H9 (cell line): ENCODE measurements at regions not wholly inside any gene's neighbourhood (a gene's known extent, or its start where the extent isn't known, plus 50 kb on each side); places are given as distances from the start of the nearest gene placed in this dataset.

Source experiments
- DNase-seq: peaks from one replicate; pipeline ENCODE4 v3.0.0-alpha.2; 2017
- H2AFZ ChIP-seq: one replicate; pipeline ENCODE4 v1.6.1; 2013; ENCODE audit warnings: mild to moderate bottlenecking, low read length, control low read depth, moderate library complexity
- H2AK5ac ChIP-seq: 2 replicates; pipeline ENCODE4 v1.6.1; 2013; ENCODE audit warnings: low read length, control low read depth, mixed read lengths; ENCODE audit not compliant: insufficient read length
- H2BK120ac ChIP-seq: one replicate; pipeline ENCODE4 v1.6.1; 2013; ENCODE audit warnings: low read depth, mild to moderate bottlenecking, low read length, control low read depth, inconsistent platforms; ENCODE audit not compliant: poor library complexity, severe bottlenecking
- H2BK12ac ChIP-seq: 2 replicates; pipeline ENCODE4 v1.6.1; 2013; ENCODE audit warnings: low read length, control low read depth, mixed read lengths, low read depth; ENCODE audit not compliant: insufficient read length
- H2BK15ac ChIP-seq: 2 replicates; pipeline ENCODE4 v1.6.1; 2013; ENCODE audit warnings: low read depth, low read length, control low read depth
- H2BK20ac ChIP-seq: one replicate; pipeline ENCODE4 v1.6.1; 2013; ENCODE audit warnings: low read depth, mild to moderate bottlenecking, low read length, control low read depth, inconsistent platforms; ENCODE audit not compliant: poor library complexity, severe bottlenecking
- H2BK5ac ChIP-seq: 2 replicates; pipeline ENCODE4 v1.6.1; 2013; ENCODE audit warnings: low read length, control low read depth, mixed read lengths; ENCODE audit not compliant: insufficient read length
- H3K14ac ChIP-seq: 2 replicates; pipeline ENCODE4 v1.6.1; 2013; ENCODE audit warnings: low read length, control low read depth; ENCODE audit not compliant: insufficient read depth
- H3K18ac ChIP-seq: 2 replicates; pipeline ENCODE4 v1.6.1; 2013; ENCODE audit warnings: low read depth, mild to moderate bottlenecking, mixed read lengths, low read length, control low read depth; ENCODE audit not compliant: insufficient read length
- H3K23ac ChIP-seq: 2 replicates; pipeline ENCODE4 v1.6.1; 2013; ENCODE audit warnings: low read length, control low read depth, mixed read lengths, low read depth; ENCODE audit not compliant: insufficient read length
- H3K23me2 ChIP-seq: 2 replicates; pipeline ENCODE4 v1.6.1; 2013; ENCODE audit warnings: low read depth, mild to moderate bottlenecking, mixed read lengths, low read length, control low read depth; ENCODE audit not compliant: insufficient read length, poor library complexity, severe bottlenecking
- H3K27ac ChIP-seq: 2 replicates; pipeline ENCODE4 v1.5.1; 2013; ENCODE audit warnings: low read length, control low read depth, mixed read lengths, low read depth; ENCODE audit not compliant: insufficient read length
- H3K27me3 ChIP-seq: 2 replicates; pipeline ENCODE4 v1.6.1; 2013; ENCODE audit warnings: low read length, control low read depth, inconsistent platforms; ENCODE audit not compliant: insufficient read depth
- H3K4ac ChIP-seq: 2 replicates; pipeline ENCODE4 v1.6.1; 2013; ENCODE audit warnings: low read depth, mild to moderate bottlenecking, control low read depth, inconsistent platforms, low read length, moderate library complexity
- H3K4me1 ChIP-seq: 2 replicates; pipeline ENCODE4 v1.6.1; 2013; ENCODE audit warnings: low read length, control low read depth, inconsistent platforms; ENCODE audit not compliant: insufficient read depth
- H3K4me2 ChIP-seq: 2 replicates; pipeline ENCODE4 v1.6.1; 2013; ENCODE audit warnings: low read length, control low read depth, mixed read lengths; ENCODE audit not compliant: insufficient read length, insufficient read depth
- H3K56ac ChIP-seq: 2 replicates; pipeline ENCODE4 v1.6.1; 2013; ENCODE audit warnings: low read depth, mild to moderate bottlenecking, mixed read lengths, low read length, control low read depth; ENCODE audit not compliant: insufficient read length
- H3K79me1 ChIP-seq: 2 replicates; pipeline ENCODE4 v1.6.1; 2013; ENCODE audit warnings: low read depth, mild to moderate bottlenecking, moderate library complexity, low read length, control low read depth, inconsistent platforms; ENCODE audit not compliant: insufficient read depth, poor library complexity, severe bottlenecking
- H3K79me2 ChIP-seq: 2 replicates; pipeline ENCODE4 v1.6.1; 2013; ENCODE audit warnings: low read length, control low read depth, inconsistent platforms; ENCODE audit not compliant: insufficient read depth
- H3K9ac ChIP-seq: 2 replicates; pipeline ENCODE4 v1.6.1; 2013; ENCODE audit warnings: low read length, control low read depth, mixed read lengths; ENCODE audit not compliant: insufficient read length; ENCODE audit errors: extremely low read depth
- H3K9me3 ChIP-seq: one replicate; pipeline ENCODE4 v1.6.1; 2013; ENCODE audit warnings: low read depth, low read length, inconsistent platforms; ENCODE audit not compliant: control insufficient read depth
- H3T11ph ChIP-seq: one replicate; pipeline ENCODE4 v1.6.1; 2013; ENCODE audit warnings: mild to moderate bottlenecking, low read length, control low read depth, inconsistent platforms
- H4K20me1 ChIP-seq: one replicate; pipeline ENCODE4 v1.6.1; 2013; ENCODE audit not compliant: control insufficient read depth, insufficient read length, insufficient read depth
- H4K5ac ChIP-seq: 2 replicates; pipeline ENCODE4 v1.6.1; 2013; ENCODE audit warnings: low read depth, mild to moderate bottlenecking, mixed read lengths, low read length, control low read depth; ENCODE audit not compliant: insufficient read length
- H4K8ac ChIP-seq: replicated peaks from 2 replicates; pipeline ENCODE4 v1.6.1; 2013; ENCODE audit warnings: low read length, control low read depth, mixed read lengths, low read depth; ENCODE audit not compliant: insufficient read length
- H4K91ac ChIP-seq: 2 replicates; pipeline ENCODE4 v1.6.1; 2013; ENCODE audit warnings: low read depth, mild to moderate bottlenecking, moderate library complexity, mixed read lengths, low read length, control low read depth; ENCODE audit not compliant: insufficient read length
- H3K27ac Mint-ChIP-seq, 3 experiments: 2 replicates in 2 of 3; 3 replicates in 1 of 3; pipeline ENCODE4 v1.8.0; 2020 to 2021; ENCODE audit warnings: mixed read lengths in 3 of 3, mild to moderate bottlenecking in 1 of 3, moderate library complexity in 1 of 3
- H3K27me3 Mint-ChIP-seq: 2 replicates; pipeline ENCODE4 v1.8.0; 2021; ENCODE audit warnings: low read depth, mild to moderate bottlenecking, moderate library complexity, mixed read lengths
- H3K36me3 Mint-ChIP-seq, 3 experiments: 2 replicates in 2 of 3; 3 replicates in 1 of 3; pipeline ENCODE4 v1.8.0; 2020 to 2021; ENCODE audit warnings: low read depth in 3 of 3, mixed read lengths in 3 of 3; ENCODE audit not compliant: insufficient read depth in 1 of 3
- H3K4me1 Mint-ChIP-seq, 2 experiments: 2 replicates each; pipeline ENCODE4 v1.8.0; 2020; ENCODE audit warnings: mixed read lengths in 2 of 2
- H3K4me3 Mint-ChIP-seq, 2 experiments: 2 replicates in 1 of 2; 3 replicates in 1 of 2; pipeline ENCODE4 v1.8.0; 2020 to 2021; ENCODE audit warnings: mild to moderate bottlenecking in 2 of 2, mixed read lengths in 2 of 2, moderate library complexity in 1 of 2
- H3K9me3 Mint-ChIP-seq, 2 experiments: 2 replicates in 1 of 2; 3 replicates in 1 of 2; pipeline ENCODE4 v1.8.0; 2020; ENCODE audit warnings: mild to moderate bottlenecking in 2 of 2, mixed read lengths in 2 of 2, moderate library complexity in 1 of 2
- CTCF ChIP-seq: fragments of 200-600 bp; sonication (generic); conservative IDR thresholded peaks from 3 replicates; pipeline ENCODE4 v1.8.0; 2021; ENCODE audit warnings: antibody characterized with exemption, mild to moderate bottlenecking
- WGBS: extraction: QIAGEN DNeasy Blood & Tissue Kit; methylation state at CpG from one replicate; pipeline ENCODE4 v1.1.7; 2013; ENCODE audit warnings: missing lambda C conversion rate, low lambda C conversion rate, mixed read lengths; ENCODE audit not compliant: insufficient read length; ENCODE audit errors: extremely low coverage; 5-methylcytosine and 5-hydroxymethylcytosine counted together

GRCh38 chr13:21256351-21256761, 79.9 kb downstream of the MRPL57 start:
- no peak overlapping the region for H3K23ac ChIP-seq
- H3K18ac ChIP-seq: no peak overlapping the region
- Mint-ChIP-seq H3K4me1 (no peaks in the 10 kb centered on the region), H3K27me3 (no peaks in the 10 kb centered on the region), H3K36me3 (no peaks in the 10 kb centered on the region), H3K4me3 (no peak overlapping the region), H3K9me3 (no peaks in the 10 kb centered on the region), H3K27ac (no peak overlapping the region)
- H4K8ac ChIP-seq: no peak overlapping the region
- no peak overlapping the region for H3K14ac ChIP-seq
- no peak overlapping the region for H3T11ph ChIP-seq
- no peak overlapping the region for H2AFZ ChIP-seq
- H4K91ac ChIP-seq: no peak overlapping the region
- H4K20me1 ChIP-seq: no peaks in the 10 kb centered on the region
- no peak for TF ChIP-seq CTCF
- H2BK5ac ChIP-seq: no peak overlapping the region
- H2BK15ac ChIP-seq: no peak overlapping the region
- H3K4ac ChIP-seq: no peak overlapping the region
- no CpG with 5 or more reads among the region's 6 CpGs for WGBS
- H3K27ac ChIP-seq: no peak overlapping the region
- H3K27me3 ChIP-seq: no peaks in the 10 kb centered on the region
- no peaks in the 10 kb centered on the region for H3K79me1 ChIP-seq
- no peak overlapping the region for H3K9ac ChIP-seq
- DNase-seq: no peak
- no peak overlapping the region for H2BK120ac ChIP-seq
- no peak overlapping the region for H2AK5ac ChIP-seq
- H3K4me2 ChIP-seq: no peak overlapping the region
- H3K56ac ChIP-seq: no peak overlapping the region
- no peaks in the 10 kb centered on the region for H3K9me3 ChIP-seq
- H4K5ac ChIP-seq: no peak overlapping the region
- no peaks in the 10 kb centered on the region for H3K4me1 ChIP-seq
- no peaks in the 10 kb centered on the region for H3K23me2 ChIP-seq
- no peaks in the 10 kb centered on the region for H3K79me2 ChIP-seq
- H2BK12ac ChIP-seq: no peak overlapping the region
- H2BK20ac ChIP-seq: no peak overlapping the region
